ENCODE measurements at regions not wholly inside any gene's neighbourhood (a gene's known extent, or its start where the extent isn't known, plus 50 kb on each side); places are given as distances from the start of the nearest gene placed in this dataset.

- TF ChIP-seq CHD7 (IDR thresholded peaks at IDR 0.05; ENCODE audit: insufficient replicate concordance, low read length) (no peak), EZH2 (IDR thresholded peaks at IDR 0.05; ENCODE audit: low read depth, low read length, severe bottlenecking) (no peak), CREB1 (IDR thresholded peaks at IDR 0.05) (no peak)
Observed at GRCh38 chr3:150346981-150347863, 60.9 kb upstream of the TSC22D2 start (continued).
